ENCODE measurements at regions not wholly inside any gene's neighbourhood (a gene's known extent, or its start where the extent isn't known, plus 50 kb on each side); places are given as distances from the start of the nearest gene placed in this dataset.

GRCh38 chrX:39981946-39982345 is 115.8 kb downstream of the BCOR start:
- in situ Hi-C loops (cut with MboI; ENCODE audit: low sequenced_read_pairs): no loop called here

GRCh38 chrX:39982948-39983347 is 114.8 kb downstream of the BCOR start:
- in situ Hi-C loops (cut with MboI; ENCODE audit: low sequenced_read_pairs): no loop called here

GRCh38 chrX:39983715-39984114 is 114.0 kb downstream of the BCOR start:
- in situ Hi-C loops (cut with MboI; ENCODE audit: low sequenced_read_pairs): no loop called here

- in situ Hi-C loops (cut with MboI; ENCODE audit: low sequenced_read_pairs): no loop called here
These were observed 113.4 kb downstream of the BCOR start for GRCh38 chrX:39984191-39984956.

GRCh38 chrX:39985071-39985470 is 112.7 kb downstream of the BCOR start:
- in situ Hi-C loops (cut with MboI; ENCODE audit: low sequenced_read_pairs): no loop called here

- in situ Hi-C loops (cut with MboI; ENCODE audit: low sequenced_read_pairs): no loop called here
These were observed 112.2 kb downstream of the BCOR start for GRCh38 chrX:39985551-39985950.

GRCh38 chrX:39988496-39988895 is 109.3 kb downstream of the BCOR start:
- in situ Hi-C loops (cut with MboI; ENCODE audit: low sequenced_read_pairs): no loop called here

- in situ Hi-C loops (cut with MboI; ENCODE audit: low sequenced_read_pairs): no loop called here
These were observed 107.4 kb downstream of the BCOR start for GRCh38 chrX:39990388-39990787.

- in situ Hi-C loops (cut with MboI; ENCODE audit: low sequenced_read_pairs): no loop called here
These were observed 105.5 kb downstream of the BCOR start for GRCh38 chrX:39992300-39992699.

GRCh38 chrX:39995457-39995856 is 102.3 kb downstream of the BCOR start:
- in situ Hi-C loops (cut with MboI; ENCODE audit: low sequenced_read_pairs): no loop called here

GRCh38 chrX:39996536-39996935 is 101.2 kb downstream of the BCOR start:
- in situ Hi-C loops (cut with MboI; ENCODE audit: low sequenced_read_pairs): no loop called here

- in situ Hi-C loops (cut with MboI; ENCODE audit: low sequenced_read_pairs): no loop called here
These were observed 98.9 kb downstream of the BCOR start for GRCh38 chrX:39998636-39999406.
